Activated gamma-delta T cell (primary cell): ENCODE measurements at regions not wholly inside any gene's neighbourhood (a gene's known extent, or its start where the extent isn't known, plus 50 kb on each side); places are given as distances from the start of the nearest gene placed in this dataset.
"Not testable (repeated sequence)": the region's sequence is repeated elsewhere in the genome, so short reads cannot be mapped to it uniquely, and the experiment has no call there.

ENCODE experiments used
- DNase-seq: peaks from one replicate; lab custom pipeline; 2025; lab: John Stamatoyannopoulos, UW

DNA sequence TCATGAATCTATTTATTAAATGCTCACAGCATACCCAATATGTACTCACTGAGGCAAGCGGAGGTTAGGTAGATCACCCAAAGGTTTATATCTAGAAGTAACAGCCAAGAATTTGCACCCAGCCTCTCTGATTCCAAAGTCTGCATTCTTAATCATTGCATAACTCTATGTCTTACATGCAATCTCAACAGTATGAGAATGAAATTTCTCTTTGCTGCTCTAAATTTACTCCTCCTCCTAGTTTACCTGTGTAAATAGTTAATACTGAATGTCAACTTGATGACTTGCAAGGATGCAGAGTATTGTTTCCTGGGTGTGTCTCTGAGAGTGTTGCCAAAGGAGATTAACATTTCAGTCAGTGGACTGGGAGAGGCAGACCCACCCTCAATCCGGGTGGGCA, 840.6 kb downstream of the BRINP3 start:
- DNase-seq: no peak

- not testable (repeated sequence) for DNase-seq
Observed at GRCh38 chr1:189644156-189644555, 833.5 kb downstream of the BRINP3 start.

DNA sequence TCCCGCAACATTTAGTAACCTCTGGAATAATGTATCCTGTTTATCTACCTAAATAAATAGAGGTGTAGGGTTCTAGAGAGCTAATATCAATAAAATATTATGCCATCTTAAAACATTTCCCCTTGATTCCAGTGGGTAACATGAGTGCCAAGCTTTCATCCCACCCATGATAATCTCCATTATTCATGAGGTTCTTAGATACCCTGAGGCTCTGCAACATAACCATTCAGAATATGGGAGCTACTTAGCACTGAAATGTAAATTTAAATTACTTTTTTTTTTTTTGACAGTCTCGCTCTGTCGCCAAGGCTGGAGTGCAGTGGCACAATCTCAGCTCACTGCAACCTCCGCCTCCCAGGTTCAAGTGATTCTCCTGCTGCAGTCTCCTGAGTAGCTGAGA, 832.7 kb downstream of the BRINP3 start:
- DNase-seq: no peak

DNA sequence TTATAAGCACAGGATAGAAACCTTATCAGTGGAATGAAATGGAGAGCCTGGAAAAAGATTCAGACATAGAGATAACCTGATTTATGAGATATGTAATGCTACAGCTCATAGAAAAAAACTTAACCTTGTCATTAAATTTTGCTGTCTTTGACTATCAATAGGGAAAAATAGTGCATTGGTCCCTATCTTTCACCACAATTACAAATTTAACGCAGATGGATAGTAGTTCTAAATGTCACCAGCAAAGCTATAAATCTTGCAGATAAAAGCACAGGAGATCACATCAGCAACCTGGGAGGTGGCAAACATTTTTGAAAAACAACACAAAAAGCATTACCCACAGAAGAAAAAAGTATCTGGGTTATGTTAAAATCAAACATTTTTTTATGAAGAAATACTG, 831.6 kb downstream of the BRINP3 start:
- DNase-seq: no peak

GRCh38 chr1:189654906-189655305, 822.8 kb downstream of the BRINP3 start:
- no peak for DNase-seq

DNA sequence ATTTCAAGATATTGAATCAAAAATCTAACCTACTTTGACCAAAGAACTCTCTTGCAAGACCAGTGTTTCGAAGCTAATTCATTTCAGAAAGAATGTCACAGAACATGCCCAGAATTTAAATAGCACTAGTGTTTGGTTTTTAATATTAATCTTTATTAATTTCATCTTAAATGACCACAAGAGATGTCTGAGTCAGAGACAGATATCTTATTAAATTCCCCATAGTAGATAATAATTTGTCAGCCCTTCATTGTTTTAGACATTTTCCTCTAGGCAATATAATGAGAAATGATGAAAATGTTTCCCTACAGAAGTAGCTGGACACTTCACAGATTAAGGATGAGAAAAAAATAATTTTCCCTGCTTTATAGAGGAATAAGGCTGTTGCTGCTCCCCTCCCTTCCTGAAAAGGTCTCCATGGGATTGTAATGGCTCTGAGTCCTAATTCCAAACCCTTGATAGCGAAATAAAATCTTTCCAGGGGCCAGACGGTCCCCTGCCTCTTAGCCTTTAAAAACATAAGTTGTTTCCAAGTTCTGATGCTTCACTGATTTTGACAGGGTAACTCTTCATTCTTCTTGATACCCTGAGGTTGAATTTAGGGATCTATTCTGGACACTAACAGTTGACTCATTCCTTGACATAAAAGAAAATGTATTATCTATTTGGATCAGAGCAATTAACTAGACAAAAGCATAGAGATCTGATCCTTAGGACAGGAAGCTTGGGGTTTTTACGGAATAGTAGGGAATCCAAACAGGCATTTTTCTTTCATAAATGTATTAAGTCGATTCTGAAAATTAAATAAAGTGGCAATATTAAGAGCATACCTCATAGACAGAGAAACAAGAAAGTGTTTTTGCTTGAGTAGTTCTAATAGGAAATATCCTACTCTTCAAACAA, 820.8 kb downstream of the BRINP3 start:
- DNase-seq: no peak

DNA sequence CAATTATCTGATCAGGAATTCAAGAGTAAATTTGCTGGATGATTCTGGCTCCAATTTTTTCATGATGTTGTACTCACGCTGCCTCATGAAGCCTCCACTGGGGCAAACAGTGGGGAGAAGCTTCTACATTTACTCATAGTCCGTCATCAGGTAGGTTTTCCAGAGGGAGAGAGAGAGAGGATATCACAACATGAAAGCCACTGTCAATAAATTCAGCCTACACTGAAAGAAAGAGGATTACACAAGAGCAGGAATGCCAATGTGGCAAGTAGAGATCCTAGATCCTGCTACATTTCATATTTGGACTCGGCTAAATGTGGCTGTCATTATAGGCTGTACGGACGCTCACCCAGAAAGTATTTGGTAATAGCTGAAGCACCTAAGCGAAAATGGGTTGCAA, 819.9 kb downstream of the BRINP3 start:
- DNase-seq: no peak

DNA sequence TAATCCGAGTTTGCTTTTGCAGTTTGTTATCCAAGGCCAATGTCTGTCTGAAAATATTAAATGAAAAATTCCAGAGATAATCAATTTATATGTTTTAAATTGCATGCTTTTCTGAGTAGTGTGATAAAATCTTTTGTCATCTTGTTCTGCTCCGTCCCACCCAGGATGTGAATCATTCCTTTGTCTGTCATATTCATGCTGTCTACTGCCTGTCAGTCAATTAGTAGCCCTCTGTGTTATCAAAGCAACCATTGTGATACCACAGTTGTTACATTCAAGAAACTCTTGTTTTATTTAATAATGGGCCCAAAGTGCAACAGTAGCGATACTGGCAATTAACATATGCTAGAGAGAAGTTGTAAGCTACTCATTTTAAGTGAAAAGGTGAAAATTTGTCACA, 819.3 kb downstream of the BRINP3 start:
- no peak for DNase-seq

DNA sequence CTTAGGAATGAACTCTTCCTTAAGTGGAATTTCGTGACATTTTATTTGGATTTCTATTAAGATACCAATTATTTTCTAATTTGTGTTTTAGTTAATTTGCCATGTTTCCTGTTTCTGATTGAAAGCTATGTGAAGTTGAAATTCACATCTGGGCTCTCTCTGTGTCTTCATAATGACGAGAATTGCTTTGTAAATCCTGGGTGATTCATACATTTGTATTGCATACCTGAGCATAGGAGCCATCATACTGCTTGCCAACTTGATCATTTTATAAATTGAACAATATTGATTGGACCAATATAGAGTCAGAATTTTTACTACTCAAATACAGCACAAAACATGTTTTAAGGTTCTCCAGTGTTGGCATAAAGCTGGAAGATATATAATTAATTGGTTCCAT, 817.9 kb downstream of the BRINP3 start:
- DNase-seq: no peak

DNA sequence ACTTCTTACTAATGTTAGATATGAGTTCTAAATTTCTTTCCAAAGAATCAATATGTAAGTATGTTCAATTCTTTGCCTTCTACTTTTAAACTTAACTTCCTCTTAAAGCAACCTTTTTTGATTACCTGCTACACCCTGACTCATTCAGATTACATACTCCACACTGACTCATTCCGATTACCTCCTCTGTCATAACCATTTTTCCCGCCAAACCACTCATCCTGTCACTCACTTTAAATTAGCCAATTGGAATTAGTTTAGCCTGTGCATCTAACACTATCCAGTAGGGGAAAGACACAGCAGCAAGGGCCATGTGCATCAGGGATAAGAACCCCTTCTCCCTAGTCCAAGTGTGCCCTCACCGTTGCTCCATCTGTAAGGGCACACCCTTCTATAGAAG, 815.5 kb downstream of the BRINP3 start:
- DNase-seq: no peak

- no peak for DNase-seq
Observed at GRCh38 chr1:189669846-189670245, 807.8 kb downstream of the BRINP3 start.

- DNase-seq: no peak
Observed at GRCh38 chr1:189673217-189673616, 804.4 kb downstream of the BRINP3 start.

GRCh38 chr1:189675712-189676244, 801.9 kb downstream of the BRINP3 start:
- DNase-seq: no peak

- no peak for DNase-seq
Observed at GRCh38 chr1:189678779-189679178, 798.9 kb downstream of the BRINP3 start.

GRCh38 chr1:189681252-189681919, 796.3 kb downstream of the BRINP3 start:
- DNase-seq: no peak

- DNase-seq: no peak
Observed at GRCh38 chr1:189682591-189682990, 795.1 kb downstream of the BRINP3 start.

- no peak for DNase-seq
Observed at GRCh38 chr1:189686288-189686687, 791.4 kb downstream of the BRINP3 start.

- no peak for DNase-seq
Observed at GRCh38 chr1:189693140-189693539, 784.5 kb downstream of the BRINP3 start.

DNA sequence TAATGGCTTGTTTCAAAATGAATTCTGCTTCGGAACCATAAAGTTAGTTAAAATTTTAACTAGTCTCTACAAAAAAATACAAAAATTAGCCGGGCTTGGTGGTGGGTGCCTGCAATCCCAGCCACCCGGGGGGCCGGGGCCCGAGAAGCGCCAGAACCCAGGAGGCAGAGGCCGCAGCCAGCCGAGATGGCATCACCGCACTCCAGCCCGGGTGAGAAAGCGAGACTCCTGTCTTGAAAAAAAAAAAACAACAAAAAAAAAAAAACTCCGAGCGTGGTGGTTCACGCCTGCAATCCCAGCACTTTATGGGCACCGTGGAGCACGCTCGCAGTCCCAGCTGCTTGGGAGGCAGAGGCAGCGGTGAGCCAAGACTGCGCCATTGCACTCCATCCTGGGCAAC, 781.4 kb downstream of the BRINP3 start:
- no peak for DNase-seq

GRCh38 chr1:189697113-189697512, 780.6 kb downstream of the BRINP3 start:
- no peak for DNase-seq

DNA sequence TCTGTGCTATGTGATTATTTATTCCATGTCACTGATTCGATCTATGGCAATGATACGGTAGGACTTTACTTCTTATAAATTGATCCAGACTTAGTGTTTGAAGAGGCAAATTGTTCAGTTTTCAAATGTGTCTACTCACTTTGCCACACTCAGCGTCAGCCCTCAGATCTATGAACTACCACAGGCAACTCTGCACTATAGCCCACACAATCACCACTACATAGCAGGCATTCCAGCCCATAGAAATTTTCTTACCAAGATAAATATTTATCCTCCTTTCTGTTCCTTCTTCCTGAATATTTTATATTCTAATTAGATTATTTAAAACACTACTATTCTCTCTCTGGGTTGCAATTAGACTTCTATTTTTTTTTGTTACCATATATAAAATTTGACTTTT, 776.1 kb downstream of the BRINP3 start:
- no peak for DNase-seq

GRCh38 chr1:189706594-189706993, 771.1 kb downstream of the BRINP3 start:
- DNase-seq: no peak

GRCh38 chr1:189708674-189709073, 769.0 kb downstream of the BRINP3 start:
- DNase-seq: no peak
